Mucosa of gallbladder (tissue), 1 donor: ENCODE measurements at regions not wholly inside any gene's neighbourhood (a gene's known extent, or its start where the extent isn't known, plus 50 kb on each side); places are given as distances from the start of the nearest gene placed in this dataset.
A peak's percentile ranks its signal among the peaks of the same experiment; 100 is the strongest.

Experiments
- DNase-seq: peaks from one replicate; pipeline ENCODE4 v3.0.0-alpha.2; 2020; ENCODE audit warnings: low spot score
- donor health status: DM: no; HTN: no; CAD: no.

DNA sequence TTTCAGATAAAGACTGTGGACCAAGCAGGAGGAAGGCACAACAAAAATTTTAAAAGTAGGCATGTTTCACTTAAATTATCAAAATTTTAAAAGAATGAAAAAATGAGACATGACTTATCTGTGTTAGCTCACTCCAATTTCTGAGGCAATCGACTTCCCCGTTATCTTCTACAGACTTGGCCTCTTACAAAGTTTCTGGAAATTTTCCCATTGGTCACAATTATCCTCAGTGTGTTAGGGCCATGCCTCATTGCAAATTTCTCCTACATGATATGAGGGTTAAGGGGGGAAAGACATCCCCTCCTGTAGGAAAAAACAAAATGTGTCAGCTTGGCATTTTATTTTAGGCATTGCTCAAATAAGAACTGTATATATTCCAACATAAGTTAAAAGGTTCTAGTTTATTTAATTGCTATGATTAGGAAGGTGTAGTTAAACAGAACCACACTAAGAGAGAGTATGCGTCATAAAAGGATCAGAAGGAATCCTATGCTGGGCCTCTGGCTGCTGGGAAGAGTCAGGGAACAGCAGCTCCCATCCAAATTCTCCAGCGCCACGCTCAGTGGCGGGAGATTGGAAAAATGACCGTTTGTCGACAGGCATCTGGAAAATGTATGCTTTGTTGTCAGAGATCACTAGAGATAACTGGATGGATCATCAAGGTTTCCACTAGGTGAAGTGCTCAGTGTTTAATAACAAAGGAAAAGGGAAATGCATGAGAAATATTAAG lies 463.6 kb upstream of the NR2F2 start:
- DNase-seq: no peak

DNA sequence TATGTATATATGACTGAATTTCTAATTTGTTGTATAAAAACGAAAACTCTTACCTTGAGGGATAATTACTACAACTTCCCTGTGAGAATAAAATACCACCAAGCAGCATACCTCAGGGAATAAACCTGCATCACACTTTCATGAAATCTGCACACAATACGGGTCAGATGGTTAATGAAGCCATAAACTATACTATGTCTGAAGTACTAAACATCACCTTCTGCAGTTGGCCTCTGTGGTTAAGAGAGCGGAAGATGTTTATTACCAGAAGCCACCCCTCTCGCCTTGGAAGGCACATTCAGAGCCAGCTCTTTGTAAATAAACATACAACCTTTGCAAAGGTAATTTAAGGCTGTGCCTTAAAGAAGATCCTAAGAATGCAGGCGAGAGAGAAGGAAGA lies 462.1 kb upstream of the NR2F2 start:
- DNase-seq: no peak

GRCh38 chr15:95868970-95869369 lies 461.5 kb upstream of the NR2F2 start:
- no peak for DNase-seq

- DNase-seq: no peak
Observed at GRCh38 chr15:95869920-95870319, 460.6 kb upstream of the NR2F2 start.

GRCh38 chr15:95872366-95872771 lies 458.1 kb upstream of the NR2F2 start:
- DNase-seq: no peak

- no peak for DNase-seq
Observed at GRCh38 chr15:95874637-95875036, 455.9 kb upstream of the NR2F2 start.

DNA sequence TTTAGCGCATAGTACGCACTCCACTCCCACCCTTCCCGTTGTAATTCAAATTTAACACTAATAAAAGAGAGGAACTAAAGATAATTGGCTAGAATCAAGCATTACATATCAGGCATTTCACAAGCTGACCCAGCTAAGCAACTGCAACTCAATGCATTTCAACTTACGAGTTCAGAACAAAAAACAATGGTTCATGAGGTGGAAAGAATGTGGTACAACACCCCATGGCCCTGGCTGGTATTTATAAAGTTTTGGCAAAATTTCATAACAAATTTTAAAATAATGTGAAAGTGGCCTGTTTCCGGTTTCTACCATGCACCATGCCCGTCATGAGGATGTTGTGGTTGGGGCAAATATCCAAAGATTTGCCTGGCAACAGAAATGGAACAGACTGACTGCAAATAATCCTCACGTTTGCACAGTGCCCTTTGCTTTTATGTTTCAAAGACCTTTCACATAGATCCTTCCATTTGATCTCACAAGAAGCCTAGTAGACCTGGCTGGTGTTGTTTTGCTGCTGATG lies 455.3 kb upstream of the NR2F2 start:
- DNase-seq: peak; percentile 39

DNA sequence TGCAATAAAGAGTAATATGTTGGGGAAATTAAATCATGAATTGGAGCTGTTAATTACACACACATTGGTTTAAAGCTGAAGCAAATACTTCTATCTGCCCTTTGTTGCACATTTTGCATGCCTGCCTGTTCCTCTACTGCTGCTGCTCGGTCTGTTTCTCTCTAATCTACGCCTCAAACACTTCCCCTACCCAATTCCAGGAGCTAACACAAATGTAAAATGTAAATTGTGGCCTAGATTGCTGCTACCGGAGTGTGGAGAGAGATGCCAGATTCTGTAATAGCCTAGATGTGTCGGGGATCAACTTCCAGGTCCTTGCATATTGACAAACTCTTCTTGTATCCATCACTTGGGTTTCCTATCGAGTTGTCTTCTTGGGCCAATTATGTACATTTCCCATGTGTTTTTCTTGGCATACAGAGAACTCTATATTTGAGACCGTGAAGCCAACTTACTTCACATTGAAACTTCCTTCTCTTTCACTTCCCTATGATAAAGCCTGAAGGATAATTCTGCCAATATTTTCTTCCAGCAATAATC lies 450.4 kb upstream of the NR2F2 start:
- no peak for DNase-seq

DNA sequence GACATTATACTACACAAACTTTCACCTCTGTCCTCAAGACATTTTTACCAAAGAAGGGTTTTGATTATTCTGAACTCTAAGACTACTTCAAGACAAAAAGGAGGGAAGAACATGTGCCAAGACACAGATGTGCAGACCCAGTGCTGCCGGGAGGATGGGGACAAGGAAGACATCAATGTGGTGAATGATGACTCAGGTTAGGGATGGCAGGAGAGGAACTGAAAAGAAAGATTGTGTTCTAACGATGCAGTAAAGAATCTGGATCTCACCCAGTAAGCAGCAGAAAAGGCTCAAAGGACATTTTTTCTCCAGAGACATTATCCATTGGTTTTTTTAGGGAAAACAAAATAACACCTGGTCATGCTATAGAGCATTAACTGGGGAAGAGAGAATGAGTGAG lies 449.9 kb upstream of the NR2F2 start:
- no peak for DNase-seq

GRCh38 chr15:95883064-95883463 lies 447.4 kb upstream of the NR2F2 start:
- DNase-seq: no peak

DNA sequence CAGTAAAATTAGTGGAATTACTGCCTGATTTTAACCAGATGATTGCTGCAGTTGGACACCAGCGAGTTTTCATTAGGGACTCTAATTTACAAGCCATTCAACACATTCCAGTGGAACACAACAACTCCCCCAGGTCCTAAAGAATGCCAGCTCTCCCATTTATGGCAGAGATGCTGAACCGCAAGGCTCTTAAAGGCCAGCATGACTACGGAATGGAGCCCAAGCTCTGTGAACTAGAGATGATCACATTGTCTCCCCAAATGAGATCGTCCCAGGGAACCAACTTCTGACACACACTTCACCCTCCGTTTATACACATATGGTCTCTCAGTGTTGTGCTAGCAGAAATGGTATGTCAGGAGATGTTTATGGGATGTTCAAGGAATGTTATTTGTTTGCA lies 446.2 kb upstream of the NR2F2 start:
- no peak for DNase-seq

DNA sequence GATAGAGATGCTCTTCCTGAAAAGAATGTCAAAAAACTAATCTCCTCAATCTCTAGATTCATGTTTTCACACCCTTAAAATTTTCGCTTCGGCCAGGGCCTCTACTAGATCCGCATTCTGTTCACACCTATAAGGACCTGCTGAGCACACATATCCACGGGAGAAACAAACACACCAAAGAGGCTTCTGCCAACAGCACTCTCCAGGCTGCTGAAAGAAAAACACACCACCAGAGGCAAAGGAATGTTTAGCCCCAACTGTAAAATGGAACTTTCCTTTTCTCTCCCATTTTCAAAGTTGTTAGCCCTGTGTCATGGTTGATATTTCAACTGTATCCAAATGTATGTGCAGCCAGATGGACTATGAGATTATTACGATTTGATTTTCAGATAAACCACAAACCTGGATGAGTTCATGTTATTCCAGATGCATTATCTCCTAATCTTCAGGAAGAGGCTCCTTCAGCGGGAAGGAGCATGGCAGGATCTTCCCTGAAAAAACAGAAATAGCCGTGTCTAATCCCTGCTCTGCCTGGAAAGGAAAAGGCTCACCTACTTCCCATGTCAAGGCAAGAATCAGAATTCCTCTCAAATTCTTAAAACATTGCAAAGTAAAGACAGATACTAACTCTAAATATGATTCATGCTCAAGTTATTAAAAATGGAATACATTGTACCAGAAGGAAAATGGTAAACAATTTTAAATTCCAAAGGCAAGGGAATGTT lies 442.7 kb upstream of the NR2F2 start:
- DNase-seq: no peak

GRCh38 chr15:95888762-95889161 lies 441.7 kb upstream of the NR2F2 start:
- DNase-seq: no peak

- DNase-seq: no peak
Observed at GRCh38 chr15:95894407-95894956, 436.0 kb upstream of the NR2F2 start.

GRCh38 chr15:95895508-95895907 lies 435.0 kb upstream of the NR2F2 start:
- DNase-seq: no peak

GRCh38 chr15:95897651-95898050 lies 432.8 kb upstream of the NR2F2 start:
- DNase-seq: no peak

GRCh38 chr15:95898761-95899160 lies 431.7 kb upstream of the NR2F2 start:
- DNase-seq: no peak

GRCh38 chr15:95901271-95901670 lies 429.2 kb upstream of the NR2F2 start:
- no peak for DNase-seq

GRCh38 chr15:95902606-95903005 lies 427.9 kb upstream of the NR2F2 start:
- DNase-seq: no peak

- DNase-seq: no peak
Observed at GRCh38 chr15:95903352-95903751, 427.1 kb upstream of the NR2F2 start.

GRCh38 chr15:95910643-95911212 lies 419.8 kb upstream of the NR2F2 start:
- DNase-seq: no peak

GRCh38 chr15:95911570-95912279 lies 418.8 kb upstream of the NR2F2 start:
- DNase-seq: no peak
